VCaP (cell line): ENCODE measurements at regions not wholly inside any gene's neighbourhood (a gene's known extent, or its start where the extent isn't known, plus 50 kb on each side); places are given as distances from the start of the nearest gene placed in this dataset.

Source experiments
- H3K27ac ChIP-seq: fragments of 450-650 bp; 2 replicates; pipeline ENCODE4 v1.5.1; 2017
- TF ChIP-seq, protein P1 (sequence below): fragments of 450-650 bp; conservative IDR thresholded peaks from 2 replicates; pipeline ENCODE4 v1.5.1; 2017; ENCODE audit warnings: mild to moderate bottlenecking, moderate library complexity

DNA sequence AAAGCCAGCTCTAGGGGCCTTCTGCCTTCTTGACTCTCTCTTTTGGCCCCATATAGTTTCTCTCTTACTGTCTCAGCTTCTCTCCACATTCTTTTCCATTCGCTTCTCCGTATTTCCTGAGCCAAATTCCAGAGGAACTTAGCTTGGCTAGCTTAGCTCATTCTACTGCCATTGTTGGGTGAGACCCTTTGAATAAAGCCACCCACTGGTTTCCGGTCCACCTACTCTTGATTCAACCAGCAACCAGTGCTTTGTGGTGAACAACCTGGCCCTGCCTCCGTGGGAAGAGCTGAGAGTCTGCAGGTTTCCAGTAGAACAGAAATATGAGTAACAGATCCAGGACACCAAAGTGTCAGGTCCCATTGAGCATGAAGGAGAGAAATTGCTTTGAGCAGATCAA, 81.3 kb upstream of the ARHGAP20 start:
- TF ChIP-seq, protein P1, sequence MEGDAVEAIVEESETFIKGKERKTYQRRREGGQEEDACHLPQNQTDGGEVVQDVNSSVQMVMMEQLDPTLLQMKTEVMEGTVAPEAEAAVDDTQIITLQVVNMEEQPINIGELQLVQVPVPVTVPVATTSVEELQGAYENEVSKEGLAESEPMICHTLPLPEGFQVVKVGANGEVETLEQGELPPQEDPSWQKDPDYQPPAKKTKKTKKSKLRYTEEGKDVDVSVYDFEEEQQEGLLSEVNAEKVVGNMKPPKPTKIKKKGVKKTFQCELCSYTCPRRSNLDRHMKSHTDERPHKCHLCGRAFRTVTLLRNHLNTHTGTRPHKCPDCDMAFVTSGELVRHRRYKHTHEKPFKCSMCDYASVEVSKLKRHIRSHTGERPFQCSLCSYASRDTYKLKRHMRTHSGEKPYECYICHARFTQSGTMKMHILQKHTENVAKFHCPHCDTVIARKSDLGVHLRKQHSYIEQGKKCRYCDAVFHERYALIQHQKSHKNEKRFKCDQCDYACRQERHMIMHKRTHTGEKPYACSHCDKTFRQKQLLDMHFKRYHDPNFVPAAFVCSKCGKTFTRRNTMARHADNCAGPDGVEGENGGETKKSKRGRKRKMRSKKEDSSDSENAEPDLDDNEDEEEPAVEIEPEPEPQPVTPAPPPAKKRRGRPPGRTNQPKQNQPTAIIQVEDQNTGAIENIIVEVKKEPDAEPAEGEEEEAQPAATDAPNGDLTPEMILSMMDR = no peak
- no peak overlapping the region for H3K27ac ChIP-seq

DNA sequence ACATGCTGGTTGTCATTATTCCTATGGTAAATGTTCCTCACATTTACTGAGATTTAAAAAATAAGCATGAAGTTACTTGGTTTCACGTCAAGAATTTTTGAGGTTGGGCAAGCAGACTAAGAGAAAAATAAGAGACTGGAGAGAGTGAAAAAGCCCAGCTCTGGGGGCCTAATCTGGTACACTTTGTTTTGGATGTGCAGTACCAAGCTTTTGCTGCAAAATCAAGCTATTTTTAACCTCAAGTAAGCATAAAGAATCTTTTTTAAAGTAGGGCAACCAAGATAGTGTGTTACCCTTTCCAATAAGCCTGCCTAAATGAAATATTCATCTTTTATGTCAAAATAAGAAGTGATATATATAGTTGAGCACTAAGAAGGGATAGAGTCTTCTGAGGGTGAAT, 79.4 kb upstream of the ARHGAP20 start:
- TF ChIP-seq, protein P1 = no peak
- H3K27ac ChIP-seq = no peak overlapping the region

DNA sequence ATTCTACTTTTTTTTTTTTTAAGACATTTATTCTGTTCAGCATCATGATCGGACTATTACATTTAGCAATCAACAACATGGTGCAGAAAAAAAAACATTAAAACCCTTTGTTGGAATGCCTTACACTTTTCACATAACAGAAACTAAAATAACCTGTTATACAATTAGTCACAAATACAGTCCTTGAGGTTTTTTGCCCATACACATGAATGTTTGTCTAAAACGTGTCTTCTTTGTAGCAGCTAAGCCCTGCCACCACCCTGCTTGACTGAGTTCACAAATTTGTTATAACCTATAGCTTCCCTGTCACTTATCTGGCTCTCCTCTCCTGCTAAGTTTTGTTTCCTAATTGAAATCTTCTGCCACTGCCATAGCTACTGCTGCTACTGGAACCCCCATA, 75.4 kb upstream of the ARHGAP20 start:
- TF ChIP-seq, protein P1 = no peak
- no peak overlapping the region for H3K27ac ChIP-seq

DNA sequence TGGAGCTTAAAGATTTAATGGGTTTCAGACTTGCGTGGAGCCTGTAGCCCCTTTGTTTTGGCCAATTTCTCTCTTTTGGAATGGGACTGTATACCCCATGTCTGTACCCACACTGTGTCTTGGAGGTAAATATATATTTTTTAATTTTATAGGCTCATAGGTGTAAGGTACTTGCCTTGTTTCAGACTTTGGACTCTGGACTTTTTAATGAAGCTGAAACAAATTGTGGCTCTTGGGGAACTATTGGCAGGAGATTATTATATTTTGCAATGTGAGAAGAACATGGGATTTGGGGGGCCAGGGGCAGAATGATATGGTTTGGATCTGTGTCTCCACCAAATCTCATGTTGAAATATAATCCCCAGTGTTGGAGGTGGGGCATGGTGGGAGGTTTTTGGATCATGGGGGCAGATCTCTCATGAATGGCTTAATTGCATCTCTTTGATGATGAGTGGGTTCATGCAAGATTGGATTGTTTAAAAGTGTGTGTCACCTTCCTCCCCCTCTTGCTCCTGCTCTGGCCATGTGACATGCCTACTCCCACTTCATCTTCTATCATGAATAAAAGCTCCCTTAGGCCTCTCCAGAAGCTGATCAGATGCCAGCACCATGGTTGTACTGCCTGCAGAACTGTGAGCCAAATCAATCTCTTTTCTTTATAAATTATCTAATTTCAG, 74.1 kb upstream of the ARHGAP20 start:
- TF ChIP-seq, protein P1 = no peak
- H3K27ac ChIP-seq = no peak overlapping the region

DNA sequence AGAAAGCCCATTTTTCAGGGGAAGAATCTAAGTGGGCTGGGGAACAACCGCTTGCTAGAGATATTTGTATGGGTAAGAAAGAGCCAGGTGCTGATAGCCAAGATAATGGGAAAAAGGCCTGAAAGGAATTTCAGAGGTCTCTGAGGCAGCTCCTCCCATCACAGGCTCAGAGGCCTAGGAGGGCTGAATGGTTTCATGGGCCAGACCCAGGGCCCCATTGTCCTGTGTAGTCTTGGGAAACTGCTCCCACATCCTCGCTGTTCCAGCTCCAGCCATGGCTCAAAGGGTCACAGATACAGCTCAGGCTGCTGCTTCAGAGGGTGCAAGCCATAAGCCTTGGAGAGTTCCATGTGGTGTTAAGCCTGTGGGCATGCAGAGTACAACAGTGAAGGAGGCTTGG, 73.2 kb upstream of the ARHGAP20 start:
- TF ChIP-seq, protein P1 = no peak
- H3K27ac ChIP-seq = no peak overlapping the region

DNA sequence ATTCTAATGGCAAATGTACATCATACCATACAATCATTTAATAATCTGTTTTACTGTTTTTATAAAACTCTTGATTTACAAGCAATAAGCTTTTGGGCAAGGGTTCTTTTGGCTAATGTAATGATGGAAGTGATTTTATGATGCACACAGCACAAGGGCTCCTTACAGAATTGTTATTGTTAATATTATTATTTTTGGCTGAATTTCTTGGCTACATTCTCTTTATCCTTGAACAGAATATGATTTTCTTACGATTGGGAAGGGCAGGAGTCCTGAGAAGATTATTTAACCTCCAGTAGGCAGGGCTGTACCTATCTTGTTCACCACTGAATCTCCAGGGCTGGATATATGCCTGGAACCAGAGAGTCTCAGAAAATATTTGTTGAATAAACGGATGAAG, 70.4 kb upstream of the ARHGAP20 start:
- TF ChIP-seq, protein P1 = no peak
- no peak overlapping the region for H3K27ac ChIP-seq

DNA sequence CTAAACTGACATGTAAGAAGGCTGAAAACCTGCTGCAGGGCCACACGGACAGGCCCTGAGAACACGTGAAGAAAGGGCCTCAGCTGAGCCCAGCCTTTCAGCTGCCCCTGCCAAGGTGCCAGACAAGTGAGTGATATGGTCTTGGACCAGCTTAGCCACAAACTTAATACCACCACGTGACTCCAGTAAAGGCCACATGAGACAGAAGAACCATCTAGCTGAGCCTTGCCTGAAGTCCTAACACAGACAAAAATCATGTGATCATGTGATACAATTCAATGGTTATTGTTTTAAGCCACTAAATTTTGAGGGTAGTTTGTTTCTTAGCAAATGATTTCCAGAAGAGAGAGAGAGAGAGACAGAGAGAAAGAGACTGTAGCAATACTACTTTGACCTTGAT, 66.9 kb upstream of the ARHGAP20 start:
- TF ChIP-seq, protein P1 = no peak
- no peak overlapping the region for H3K27ac ChIP-seq
